Astrocyte of the spinal cord (primary cell): ENCODE measurements at regions not wholly inside any gene's neighbourhood (a gene's known extent, or its start where the extent isn't known, plus 50 kb on each side); places are given as distances from the start of the nearest gene placed in this dataset.

ENCODE experiments used
- DNase-seq: peaks from one replicate; pipeline ENCODE4 v3.0.0; 2011; ENCODE audit warnings: low read depth, low spot score
- H3K4me3 ChIP-seq: 2 replicates; pipeline ENCODE4 v1.5.1; 2011; ENCODE audit warnings: low read depth, mild to moderate bottlenecking, low read length, moderate library complexity
- in situ Hi-C: cut with HindIII; loops from 2 replicates; pipeline ENCODE4 v1.10.0; 2017; ENCODE audit warnings: low sequenced_read_pairs
- TF ChIP-seq, protein P1 (sequence below): IDR thresholded peaks from 2 replicates; pipeline ENCODE4 v1.5.1; 2012; ENCODE audit warnings: low read depth, mild to moderate bottlenecking, low read length, inconsistent platforms

DNA sequence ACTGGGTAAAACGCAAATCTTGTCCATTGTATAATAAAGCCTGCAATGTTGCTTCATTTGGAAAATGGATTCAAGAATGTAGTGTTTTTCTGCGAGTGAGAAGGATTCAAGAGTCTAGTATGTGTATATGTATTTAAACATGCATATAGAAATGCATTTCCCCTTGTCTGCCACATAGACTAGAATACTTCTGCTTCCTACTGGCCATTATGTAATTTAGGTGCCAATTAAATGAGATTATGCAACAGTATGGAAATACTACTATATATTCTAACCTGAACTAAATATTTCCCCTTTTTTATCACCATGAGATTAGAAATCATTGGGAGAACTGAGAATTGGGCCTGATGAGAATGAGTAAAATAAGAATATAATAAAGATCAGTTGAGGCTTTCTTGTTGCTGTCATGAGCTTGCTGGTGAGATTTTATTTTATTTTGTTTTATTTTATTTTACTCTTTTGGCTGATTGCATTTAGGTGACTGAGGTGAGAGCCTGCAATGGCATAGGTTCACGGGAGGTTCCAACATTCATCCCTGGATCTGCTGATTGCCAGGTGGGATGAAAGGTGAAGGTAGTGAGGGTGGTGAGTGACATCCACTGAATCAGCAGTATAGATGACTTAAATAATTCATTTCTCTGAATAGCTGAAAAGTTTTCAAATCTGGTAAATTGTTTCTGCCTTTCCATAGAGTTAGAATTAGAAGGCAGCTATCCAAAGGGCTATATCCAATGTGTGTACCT, 95.6 kb upstream of the SLC4A4 start:
- TF ChIP-seq, protein P1, sequence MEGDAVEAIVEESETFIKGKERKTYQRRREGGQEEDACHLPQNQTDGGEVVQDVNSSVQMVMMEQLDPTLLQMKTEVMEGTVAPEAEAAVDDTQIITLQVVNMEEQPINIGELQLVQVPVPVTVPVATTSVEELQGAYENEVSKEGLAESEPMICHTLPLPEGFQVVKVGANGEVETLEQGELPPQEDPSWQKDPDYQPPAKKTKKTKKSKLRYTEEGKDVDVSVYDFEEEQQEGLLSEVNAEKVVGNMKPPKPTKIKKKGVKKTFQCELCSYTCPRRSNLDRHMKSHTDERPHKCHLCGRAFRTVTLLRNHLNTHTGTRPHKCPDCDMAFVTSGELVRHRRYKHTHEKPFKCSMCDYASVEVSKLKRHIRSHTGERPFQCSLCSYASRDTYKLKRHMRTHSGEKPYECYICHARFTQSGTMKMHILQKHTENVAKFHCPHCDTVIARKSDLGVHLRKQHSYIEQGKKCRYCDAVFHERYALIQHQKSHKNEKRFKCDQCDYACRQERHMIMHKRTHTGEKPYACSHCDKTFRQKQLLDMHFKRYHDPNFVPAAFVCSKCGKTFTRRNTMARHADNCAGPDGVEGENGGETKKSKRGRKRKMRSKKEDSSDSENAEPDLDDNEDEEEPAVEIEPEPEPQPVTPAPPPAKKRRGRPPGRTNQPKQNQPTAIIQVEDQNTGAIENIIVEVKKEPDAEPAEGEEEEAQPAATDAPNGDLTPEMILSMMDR, result no peak
- no peak overlapping the region for H3K4me3 ChIP-seq
- in situ Hi-C loops, result no loop called here
- no peak for DNase-seq

DNA sequence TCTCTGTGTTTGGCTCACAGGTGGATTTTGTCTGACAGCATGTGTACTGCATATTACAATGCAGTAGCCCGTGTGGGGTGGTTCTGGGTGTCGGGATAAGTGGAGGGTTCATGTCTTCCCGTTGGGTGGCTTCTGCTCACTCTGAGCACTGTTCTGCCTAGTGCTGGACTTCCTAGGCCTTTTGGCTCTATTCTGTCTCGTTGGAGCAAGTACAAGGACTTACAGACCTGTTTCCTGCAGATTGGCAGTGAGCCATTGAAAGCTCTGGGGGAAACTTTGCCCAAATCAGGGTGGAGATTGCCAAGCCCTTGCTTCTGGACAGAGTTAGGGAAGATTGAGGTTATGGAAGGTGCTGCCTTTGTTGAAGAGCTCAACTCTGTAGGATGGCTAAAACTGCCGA, 91.1 kb upstream of the SLC4A4 start:
- in situ Hi-C loops, result no loop called here
- H3K4me3 ChIP-seq, result no peak overlapping the region
- TF ChIP-seq, protein P1, result no peak
- DNase-seq, result no peak

DNA sequence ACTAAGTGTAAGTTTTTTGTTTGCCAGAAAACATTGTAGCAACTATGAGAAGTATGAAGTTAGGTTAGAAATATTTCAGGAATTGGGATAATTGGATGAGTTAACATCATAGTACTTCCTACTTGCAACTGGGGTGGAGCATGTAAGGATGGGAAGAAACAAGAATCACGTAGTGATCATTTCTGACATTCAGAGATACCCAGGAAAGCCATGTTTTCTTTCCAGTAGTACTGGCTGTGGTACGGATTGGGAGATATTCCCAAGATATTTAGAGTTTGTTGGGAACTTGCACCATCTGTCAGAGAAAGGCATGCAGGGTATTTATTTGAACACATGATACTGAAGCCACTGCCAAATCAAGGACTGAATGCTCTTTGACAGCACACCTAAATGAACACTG, 87.6 kb upstream of the SLC4A4 start:
- DNase-seq, result no peak
- H3K4me3 ChIP-seq, result no peak overlapping the region
- TF ChIP-seq, protein P1, result no peak
- in situ Hi-C loops, result no loop called here

DNA sequence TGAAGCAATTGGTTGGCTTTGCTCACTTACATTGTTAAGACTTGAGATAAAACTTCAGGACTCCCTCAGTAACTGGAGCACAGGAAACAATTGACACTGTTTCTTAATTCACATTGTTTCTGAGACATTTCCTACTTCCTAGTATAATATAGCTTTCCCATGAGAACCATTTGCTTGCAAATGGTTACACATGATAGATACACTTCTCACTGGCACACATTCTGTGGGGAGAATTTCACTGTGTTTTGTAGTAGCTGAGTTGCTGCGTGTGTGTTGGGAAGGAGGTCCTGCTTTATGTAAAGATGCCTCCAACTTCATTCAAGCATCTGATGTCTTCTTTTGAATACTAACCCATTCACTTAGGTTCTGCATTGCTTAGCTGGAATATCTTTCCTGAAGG, 85.3 kb upstream of the SLC4A4 start:
- no peak overlapping the region for H3K4me3 ChIP-seq
- TF ChIP-seq, protein P1, result no peak
- in situ Hi-C loops, result no loop called here
- DNase-seq, result no peak

DNA sequence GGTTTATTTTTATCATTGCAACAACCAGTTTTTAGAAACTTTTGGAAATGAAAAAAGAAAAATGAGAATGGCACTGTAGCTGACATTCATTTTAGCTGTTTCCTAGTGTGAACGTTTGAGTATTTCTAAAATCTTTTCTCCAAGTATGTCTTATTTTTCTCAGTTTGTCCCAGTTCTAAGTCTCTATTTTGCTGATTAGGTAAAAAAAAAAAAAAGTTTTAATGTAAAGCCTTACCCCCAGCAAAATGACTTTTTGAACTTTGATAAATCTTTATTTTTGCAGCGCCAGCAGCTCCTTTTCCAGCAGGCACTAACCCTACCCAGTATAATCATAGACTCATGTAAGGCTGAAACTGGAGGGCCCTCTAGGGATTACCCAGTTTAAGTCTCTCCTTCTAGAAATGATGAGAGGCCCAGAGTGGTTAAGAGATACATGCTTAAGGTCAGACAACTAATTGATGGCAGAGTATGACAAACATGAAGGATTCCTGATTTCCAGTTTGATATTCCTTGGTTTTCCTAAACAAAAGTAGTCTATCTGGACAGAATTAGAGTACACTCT, 84.3 kb upstream of the SLC4A4 start:
- in situ Hi-C loops, result no loop called here
- no peak overlapping the region for H3K4me3 ChIP-seq
- TF ChIP-seq, protein P1, result no peak
- no peak for DNase-seq

DNA sequence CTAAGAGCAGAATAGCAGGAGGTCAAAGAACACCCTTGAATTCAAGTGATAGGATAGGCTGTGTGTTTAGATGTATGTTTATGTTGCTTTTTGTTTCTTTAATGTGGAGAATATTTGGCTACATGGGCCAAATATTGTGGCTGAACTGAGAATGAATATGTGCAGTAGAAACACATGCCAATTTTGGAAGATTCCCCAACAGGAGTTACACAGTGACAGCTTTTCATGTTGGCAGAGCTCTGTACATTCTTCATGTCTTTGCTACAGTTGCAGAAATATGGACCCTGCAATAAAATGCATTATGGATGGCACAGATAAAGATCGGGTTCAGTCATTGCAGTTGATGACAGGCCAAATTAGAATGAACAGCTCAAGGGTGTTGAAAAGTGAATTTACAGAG, 82.8 kb upstream of the SLC4A4 start:
- TF ChIP-seq, protein P1, result no peak
- no peak for DNase-seq
- in situ Hi-C loops, result no loop called here
- H3K4me3 ChIP-seq, result no peak overlapping the region
